Keratinocyte (primary cell): ENCODE measurements at regions not wholly inside any gene's neighbourhood (a gene's known extent, or its start where the extent isn't known, plus 50 kb on each side); places are given as distances from the start of the nearest gene placed in this dataset.

ENCODE experiments used
- EZH2 ChIP-seq: IDR thresholded peaks from one replicate; pipeline ENCODE4 v1.6.1; 2012; ENCODE audit warnings: inconsistent platforms, mild to moderate bottlenecking, low read length, moderate library complexity
- TF ChIP-seq, protein P1 (sequence below), 3 experiments: IDR thresholded peaks in 1 of 3; conservative IDR thresholded peaks in 1 of 3; optimal IDR thresholded peaks in 1 of 3; 2 replicates in 2 of 3; 3 replicates in 1 of 3; pipeline versions ENCODE3 to v1.5.1; 2011; ENCODE audit warnings: low read length in 3 of 3, mild to moderate bottlenecking in 3 of 3, moderate library complexity in 2 of 3, control low read depth in 1 of 3, inconsistent platforms in 1 of 3; ENCODE audit not compliant: insufficient read depth in 2 of 3; ENCODE audit errors: extremely low read depth in 1 of 3

DNA sequence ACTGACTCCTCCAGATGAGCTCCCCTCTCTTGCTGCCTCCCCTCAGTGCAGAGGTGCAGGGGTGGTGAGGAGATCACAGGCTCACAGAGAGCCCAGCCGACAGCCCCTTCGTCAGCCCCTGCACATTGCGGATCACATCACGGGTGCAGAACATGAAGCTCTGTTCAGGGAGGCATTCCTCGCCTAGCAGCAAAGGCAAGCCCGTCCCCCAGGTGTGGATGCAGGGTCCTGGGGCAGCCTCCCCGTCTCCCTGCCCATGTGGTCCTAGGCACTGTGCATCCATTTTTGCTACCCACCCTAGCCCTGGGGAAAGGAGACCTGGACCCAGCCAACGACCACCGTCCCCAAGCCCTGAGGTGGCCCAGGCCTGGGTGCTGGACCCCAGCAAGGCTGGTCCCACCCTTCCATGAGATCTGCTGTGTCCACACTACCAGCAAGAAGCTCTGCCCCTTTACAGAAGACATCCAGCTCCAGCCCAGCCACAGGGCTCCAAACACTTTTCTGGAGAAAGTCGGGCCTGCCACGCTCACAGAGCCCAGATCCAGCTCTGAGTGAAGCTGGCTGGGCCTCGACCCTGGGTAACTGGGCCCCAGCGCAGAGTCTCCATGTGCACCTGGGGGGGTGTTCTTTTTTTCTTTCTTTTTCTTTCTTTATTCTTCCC lies 248.7 kb downstream of the NPHP4 start:
- TF ChIP-seq EZH2 = no peak
- TF ChIP-seq, protein P1, sequence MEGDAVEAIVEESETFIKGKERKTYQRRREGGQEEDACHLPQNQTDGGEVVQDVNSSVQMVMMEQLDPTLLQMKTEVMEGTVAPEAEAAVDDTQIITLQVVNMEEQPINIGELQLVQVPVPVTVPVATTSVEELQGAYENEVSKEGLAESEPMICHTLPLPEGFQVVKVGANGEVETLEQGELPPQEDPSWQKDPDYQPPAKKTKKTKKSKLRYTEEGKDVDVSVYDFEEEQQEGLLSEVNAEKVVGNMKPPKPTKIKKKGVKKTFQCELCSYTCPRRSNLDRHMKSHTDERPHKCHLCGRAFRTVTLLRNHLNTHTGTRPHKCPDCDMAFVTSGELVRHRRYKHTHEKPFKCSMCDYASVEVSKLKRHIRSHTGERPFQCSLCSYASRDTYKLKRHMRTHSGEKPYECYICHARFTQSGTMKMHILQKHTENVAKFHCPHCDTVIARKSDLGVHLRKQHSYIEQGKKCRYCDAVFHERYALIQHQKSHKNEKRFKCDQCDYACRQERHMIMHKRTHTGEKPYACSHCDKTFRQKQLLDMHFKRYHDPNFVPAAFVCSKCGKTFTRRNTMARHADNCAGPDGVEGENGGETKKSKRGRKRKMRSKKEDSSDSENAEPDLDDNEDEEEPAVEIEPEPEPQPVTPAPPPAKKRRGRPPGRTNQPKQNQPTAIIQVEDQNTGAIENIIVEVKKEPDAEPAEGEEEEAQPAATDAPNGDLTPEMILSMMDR (optimal IDR thresholded peaks at IDR 0.05 in 1 of 3, IDR thresholded peaks at IDR 0.05 in 1 of 3, conservative IDR thresholded peaks at IDR 0.05 in 1 of 3; ENCODE audit: extremely low read depth in 1 of 3, insufficient read depth in 2 of 3, low read length in 3 of 3) = no peak
